Cardiac fibroblast (primary cell): ENCODE measurements at regions not wholly inside any gene's neighbourhood (a gene's known extent, or its start where the extent isn't known, plus 50 kb on each side); places are given as distances from the start of the nearest gene placed in this dataset.

Source experiments
- DNase-seq, 2 donors: peaks; one replicate each; pipeline versions ENCODE4 v3.0.0 to v3.0.0-alpha.2; 2010; ENCODE audit warnings: low read depth in 2 of 2
- H3K4me3 ChIP-seq, 2 donors: replicated peaks in 1 of 2; 1 replicate in 1 of 2; 2 replicates in 1 of 2; pipeline ENCODE4 v1.5.1; 2011; ENCODE audit warnings: low read depth in 2 of 2, low read length in 2 of 2, mild to moderate bottlenecking in 2 of 2, moderate library complexity in 1 of 2
- CTCF ChIP-seq: IDR thresholded peaks from one replicate; pipeline ENCODE4 v1.5.1; 2011; ENCODE audit warnings: low read depth, mild to moderate bottlenecking, low read length, inconsistent platforms

DNA sequence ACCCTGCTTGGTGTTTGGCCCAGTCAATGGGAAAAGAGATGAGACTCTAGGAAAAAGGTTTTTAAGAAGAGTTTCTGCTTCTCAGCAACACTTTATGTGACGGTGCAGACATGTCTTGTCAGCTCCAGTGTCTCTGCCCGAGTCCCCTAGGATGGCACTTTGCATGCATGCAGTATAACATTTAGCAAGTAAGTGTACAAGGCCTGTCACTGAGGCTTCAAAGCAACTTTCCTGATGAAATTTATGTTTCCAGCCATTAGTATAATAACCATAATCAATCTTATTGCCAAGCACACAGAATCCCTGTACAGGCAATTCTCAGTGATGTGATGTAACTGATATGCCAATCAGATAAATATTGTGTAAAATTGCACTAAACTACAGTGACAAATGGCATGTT is 248.1 kb upstream of the PLET1 start:
- DNase-seq, result no peak
- no peak overlapping the region for H3K4me3 ChIP-seq
- TF ChIP-seq CTCF, result no peak

DNA sequence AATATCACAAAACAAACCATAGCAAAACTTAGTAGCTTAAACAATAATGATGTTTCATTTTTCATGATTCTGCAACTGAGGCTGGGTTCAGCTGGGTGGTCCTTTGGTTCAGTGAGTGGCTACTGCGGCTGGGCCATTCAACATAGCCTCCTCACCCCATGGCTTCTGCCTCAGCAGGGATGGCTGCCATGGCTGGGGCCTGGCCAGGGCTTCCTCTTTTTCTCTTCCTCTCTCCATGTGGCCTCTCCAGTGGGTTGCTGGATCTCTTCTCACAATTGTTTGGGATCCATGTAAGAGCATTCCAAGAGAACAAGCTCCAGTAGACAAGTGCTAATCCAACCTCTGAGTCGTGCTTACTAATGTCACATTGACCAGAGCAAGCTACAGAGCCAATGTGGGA is 248.6 kb upstream of the PLET1 start:
- no peak for DNase-seq
- no peak overlapping the region for H3K4me3 ChIP-seq
- TF ChIP-seq CTCF, result no peak

DNA sequence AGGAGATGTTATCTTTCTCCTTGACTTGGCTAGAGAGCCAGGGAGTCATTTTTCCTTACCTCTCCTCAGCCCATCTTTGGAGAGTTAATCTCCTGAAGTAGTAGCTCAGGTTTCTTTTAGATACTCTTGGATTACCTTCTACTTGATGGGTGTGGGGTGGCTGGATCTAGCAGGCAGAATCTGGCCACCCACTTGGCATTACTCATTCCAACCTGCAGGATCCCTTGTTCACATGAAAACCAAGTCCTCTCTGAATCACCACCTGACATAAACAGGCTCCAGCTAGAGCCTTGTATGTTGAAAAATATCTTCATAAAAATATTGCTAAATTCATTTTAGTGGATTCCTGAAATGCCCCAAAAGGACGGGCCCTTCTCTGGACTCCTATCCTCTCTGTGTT is 250.6 kb upstream of the PLET1 start:
- no peak overlapping the region for H3K4me3 ChIP-seq
- no peak for TF ChIP-seq CTCF
- DNase-seq, result no peak

GRCh38 chr11:112511911-112512310 is 251.3 kb upstream of the PLET1 start:
- no peak overlapping the region for H3K4me3 ChIP-seq
- TF ChIP-seq CTCF, result no peak
- no peak for DNase-seq

GRCh38 chr11:112513417-112513816 is 252.8 kb upstream of the PLET1 start:
- TF ChIP-seq CTCF, result no peak
- no peak overlapping the region for H3K4me3 ChIP-seq
- no peak for DNase-seq

DNA sequence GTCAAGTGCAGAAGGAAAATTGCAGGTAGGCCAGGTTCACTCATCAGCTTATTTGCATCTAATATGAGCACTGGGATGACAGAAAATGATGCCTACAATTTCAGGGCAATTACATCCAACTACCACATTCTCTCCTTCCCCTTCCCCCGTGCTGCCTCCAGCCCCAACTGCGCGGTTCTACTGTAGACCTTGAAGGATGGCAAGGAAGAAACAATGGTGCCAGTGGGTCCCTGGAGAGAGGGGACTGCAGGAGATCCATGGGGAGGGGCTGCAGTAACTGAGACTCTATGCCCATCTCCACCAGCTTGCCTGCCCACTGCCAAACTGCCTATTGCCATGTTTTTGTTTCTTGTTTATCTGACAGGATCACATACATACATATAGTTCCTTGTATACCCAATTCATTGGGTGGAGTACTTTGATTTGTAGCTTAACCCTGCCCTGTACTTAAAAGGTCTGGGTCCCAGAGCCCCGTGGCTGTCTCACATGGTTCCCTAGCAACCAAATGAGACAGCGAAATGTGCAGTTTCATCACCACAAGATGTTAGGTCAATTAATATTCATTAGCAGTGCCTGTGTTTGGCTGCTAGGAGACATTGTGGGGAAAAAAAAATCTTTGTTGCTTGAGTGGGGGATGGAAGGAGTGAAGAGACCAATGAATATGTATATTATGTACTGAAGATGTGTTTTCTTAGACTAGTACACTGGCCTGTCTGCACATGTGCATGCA is 253.5 kb upstream of the PLET1 start:
- TF ChIP-seq CTCF, result no peak
- no peak for DNase-seq

DNA sequence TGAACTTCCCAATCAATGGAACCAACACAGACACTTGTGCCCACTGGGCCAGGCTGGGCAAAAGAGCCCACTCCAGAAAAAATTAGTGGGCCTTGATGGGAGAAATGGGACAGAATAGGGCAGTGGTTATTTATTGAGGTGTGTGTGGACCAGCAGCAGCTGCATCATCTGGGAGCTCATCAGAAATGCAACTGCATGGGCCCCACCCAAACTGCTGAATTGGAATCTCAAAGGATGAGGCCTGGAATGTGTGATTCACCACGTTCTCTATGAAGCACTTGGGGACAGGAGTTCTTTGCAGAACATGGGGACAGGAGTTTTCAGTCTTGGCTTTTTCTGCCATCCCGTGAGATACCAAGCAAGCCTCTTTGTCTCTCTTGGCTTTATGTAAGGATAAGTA is 255.6 kb upstream of the PLET1 start:
- no peak for DNase-seq
- no peak for TF ChIP-seq CTCF
- no peak overlapping the region for H3K4me3 ChIP-seq

More for the DNA sequence above, 253.5 kb upstream of the PLET1 start:
- no peak overlapping the region for H3K4me3 ChIP-seq
